ENCODE measurements at regions not wholly inside any gene's neighbourhood (a gene's known extent, or its start where the extent isn't known, plus 50 kb on each side); places are given as distances from the start of the nearest gene placed in this dataset.

GRCh38 chr11:104564921-104565582 lies 333.2 kb downstream of the CASP12 start:
- FAIRE-seq (no peak), DNase-seq (ENCODE audit: low read depth in 1 of 2, low spot score in 2 of 2) (no peak)
- 97% methylated on average over 34 of the region's 35 CpGs; no CpG with 5 or more reads in 1 of the 2 experiments for WGBS, 2 experiments (ENCODE audit: extremely low coverage in 1 of 2, insufficient coverage in 1 of 2, insufficient read length in 1 of 2, insufficient replicate concordance in 2 of 2, low coverage in 1 of 2, low lambda C conversion rate in 2 of 2, missing lambda C conversion rate in 1 of 2)
- TF ChIP-seq CBX8 (IDR thresholded peaks at IDR 0.05; ENCODE audit: borderline replicate concordance, low read depth, low read length) (no peak), SRF (IDR thresholded peaks at IDR 0.05; ENCODE audit: low read depth, low read length) (no peak), KDM4A (IDR thresholded peaks at IDR 0.05; ENCODE audit: low read depth, low read length, severe bottlenecking) (no peak), SP1 (IDR thresholded peaks at IDR 0.05; ENCODE audit: low read depth, low read length) (no peak), GTF2F1 (IDR thresholded peaks at IDR 0.05; ENCODE audit: borderline replicate concordance, low read depth, low read length) (no peak), EGR1 (IDR thresholded peaks at IDR 0.05; ENCODE audit: borderline replicate concordance, low read depth, low read length) (no peak), POLR2AphosphoS5 (IDR thresholded peaks at IDR 0.05; ENCODE audit: low read depth, low read length) (no peak), SUZ12 (IDR thresholded peaks at IDR 0.05; ENCODE audit: low read length) (no peak), HDAC2 (IDR thresholded peaks at IDR 0.05; ENCODE audit: borderline replicate concordance in 1 of 2, low read depth in 2 of 2, low read length in 2 of 2) (no peak), SAP30 (IDR thresholded peaks at IDR 0.05; ENCODE audit: insufficient read depth, insufficient replicate concordance, low read length) (no peak), POLR2A (IDR thresholded peaks at IDR 0.05; ENCODE audit: control extremely low read depth in 1 of 2, low read depth in 2 of 2, low read length in 2 of 2) (no peak), CBX5 (IDR thresholded peaks at IDR 0.05; ENCODE audit: low read depth, low read length) (no peak)

More at GRCh38 chr11:104564921-104565582, 333.2 kb downstream of the CASP12 start:
- Histone ChIP-seq H2BK15ac (ENCODE audit: low read length) (no peak overlapping the region), H3K27ac (ENCODE audit: low read depth, low read length) (no peak overlapping the region), H3K56ac (replicated peaks; ENCODE audit: insufficient read length, low read depth, low read length) (no peak overlapping the region), H3K4me3 (ENCODE audit: extremely low read depth in 1 of 4, insufficient read depth in 2 of 4, low read depth in 3 of 4, low read length in 4 of 4) (no peak overlapping the region), H3K23me2 (ENCODE audit: low read depth, low read length) (no peaks in the 10 kb centered on the region), H3K4ac (replicated peaks; ENCODE audit: insufficient read length, low read depth, low read length) (no peak overlapping the region), H3K4me1 (replicated peaks in 1 of 4; ENCODE audit: control insufficient read depth in 3 of 4, insufficient read depth in 4 of 4, low read length in 3 of 4) (no peaks in the 10 kb centered on the region), H4K91ac (replicated peaks; ENCODE audit: insufficient read length, low read length) (no peak overlapping the region), H2BK120ac (replicated peaks; ENCODE audit: low read depth, low read length) (no peak overlapping the region), H3K27me3 (replicated peaks in 1 of 4; ENCODE audit: control insufficient read depth in 3 of 4, extremely low read depth in 1 of 4, insufficient read depth in 3 of 4, low read length in 3 of 4) (no peaks in the 10 kb centered on the region), H2BK12ac (ENCODE audit: low read depth, low read length) (no peak overlapping the region), H3K79me1 (ENCODE audit: low read depth, low read length) (no peaks in the 10 kb centered on the region), H3K9ac (replicated peaks in 1 of 4; ENCODE audit: extremely low read depth in 1 of 4, low read depth in 3 of 4, low read length in 3 of 4) (no peak overlapping the region), H4K5ac (ENCODE audit: insufficient read length, low read depth, low read length) (no peak overlapping the region), H2BK20ac (ENCODE audit: low read length) (no peak overlapping the region), H3K4me2 (ENCODE audit: insufficient read depth in 1 of 2, low read depth in 2 of 2, low read length in 2 of 2) (no peak overlapping the region), H2AK5ac (ENCODE audit: low read depth, low read length) (no peak overlapping the region), H2AFZ (ENCODE audit: low read length) (no peak overlapping the region), H3K79me2 (ENCODE audit: control insufficient read depth in 1 of 2, insufficient read depth in 2 of 2, low read length in 2 of 2) (no peaks in the 10 kb centered on the region), H3K9me3 (ENCODE audit: insufficient read depth in 2 of 2, low read depth in 1 of 2, low read length in 1 of 2) (peaks cover 0 to 14% of the 10 kb centered on the region in 2 experiments; a peak in 2 of 4 replicates), H3K36me3 (ENCODE audit: control insufficient read depth in 2 of 4, insufficient read depth in 4 of 4, low read length in 3 of 4) (peaks cover 0 to 5% (median 0%) of the 10 kb centered on the region in 4 experiments; a peak in 1 of 8 replicates), H3K23ac (ENCODE audit: insufficient read length) (no peak overlapping the region), H4K8ac (ENCODE audit: extremely low read depth, insufficient read depth, low read length) (no peak overlapping the region), H3K14ac (ENCODE audit: insufficient read length) (no peak overlapping the region), H3K18ac (ENCODE audit: extremely low read depth, low read length) (no peak overlapping the region), H4K20me1 (replicated peaks in 1 of 2; ENCODE audit: control insufficient read depth in 1 of 2, insufficient read depth in 2 of 2, low read length in 2 of 2) (no peaks in the 10 kb centered on the region), H2BK5ac (ENCODE audit: low read depth, low read length) (no peak overlapping the region)
- CTCF ChIA-PET (ENCODE audit: partially characterized antibody): interaction anchor here (0.9 to 1.3 kb wide), 2 partner anchors 17 to 30 kb away, joined by 3 read pairs; no protein-coding TSS in a partner anchor
- POLR2A ChIA-PET (ENCODE audit: partially characterized antibody): no interaction called here

Data from H1 (cell line).